ENCODE measurements at regions not wholly inside any gene's neighbourhood (a gene's known extent, or its start where the extent isn't known, plus 50 kb on each side); places are given as distances from the start of the nearest gene placed in this dataset.

DNA sequence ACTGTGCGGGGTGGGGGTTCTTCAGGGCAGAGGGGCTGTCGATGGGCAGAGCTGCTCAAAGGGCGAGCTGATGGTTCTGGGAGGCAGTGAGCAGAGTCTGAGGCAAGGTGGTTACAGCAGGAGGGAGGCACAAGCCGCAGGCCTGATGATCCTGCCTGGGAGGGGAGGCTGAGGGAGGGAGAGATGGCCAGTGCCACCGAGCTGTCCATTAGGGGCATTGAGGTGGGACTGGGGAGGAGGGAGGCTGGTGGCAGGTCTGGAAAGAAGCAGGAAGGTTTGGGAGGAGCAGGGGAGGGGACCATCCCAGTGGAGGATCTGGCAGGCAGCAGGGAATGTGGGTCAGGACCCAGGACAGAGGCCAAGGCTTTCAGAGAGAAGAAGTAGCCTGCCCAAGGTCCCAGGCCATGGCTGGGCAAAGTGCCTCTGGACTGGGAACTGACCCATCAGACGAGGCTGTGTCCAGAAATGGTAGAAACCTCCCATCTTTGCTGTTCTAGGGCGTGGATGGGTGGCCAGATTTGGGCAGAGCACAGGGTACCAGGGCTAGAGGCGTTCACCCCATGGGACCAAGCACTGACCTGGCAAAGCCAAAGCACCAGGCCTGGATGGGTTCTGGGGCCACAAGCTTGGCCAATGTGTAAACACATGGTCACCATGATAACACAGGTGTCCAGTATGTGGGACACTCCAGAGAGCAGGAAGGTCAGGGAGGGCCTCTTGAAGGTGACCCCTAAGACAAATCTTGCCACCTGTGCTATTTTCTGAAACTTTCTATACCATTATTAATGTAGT is 55.5 kb downstream of the INHBB start:
- TF ChIP-seq CTCF (IDR thresholded peaks at IDR 0.05) (no peak), POLR2AphosphoS5 (IDR thresholded peaks at IDR 0.05; ENCODE audit: insufficient read depth in 1 of 2, low read depth in 1 of 2) (no peak), POLR2A (IDR thresholded peaks at IDR 0.05) (no peak)
- H3K27ac ChIP-seq: no peak overlapping the region
- no peak overlapping the region for H3K4me3 ChIP-seq
- no peak for DNase-seq (ENCODE audit: extremely low spot score in 2 of 2)
- no peaks in the 10 kb centered on the region for H3K27me3 ChIP-seq
- intact Hi-C loops (cut with DNase I): no loop called here
- no peaks in the 10 kb centered on the region for H3K36me3 ChIP-seq
- H3K4me1 ChIP-seq: no peaks in the 10 kb centered on the region
- no peaks in the 10 kb centered on the region for H3K9me3 ChIP-seq

DNA sequence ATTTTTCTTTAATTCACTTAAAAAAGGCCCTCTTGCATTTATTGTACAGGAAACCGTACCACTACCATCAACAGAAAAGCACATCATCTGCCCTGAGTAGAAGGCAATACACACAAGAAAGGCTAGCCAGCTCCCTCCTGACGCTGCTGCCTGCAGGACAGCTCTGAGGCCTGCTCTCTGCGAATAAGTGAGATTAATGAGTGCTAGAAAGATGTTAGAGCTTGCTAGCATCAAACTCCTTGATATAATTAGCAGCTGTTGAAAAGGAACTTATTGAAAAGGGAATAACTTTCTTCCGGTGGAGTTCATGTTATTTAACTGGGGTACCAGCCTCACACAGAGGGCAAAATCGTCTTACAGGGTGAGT is 56.1 kb downstream of the INHBB start:
- Histone ChIP-seq H3K27me3 (no peaks in the 10 kb centered on the region), H3K9me3 (no peaks in the 10 kb centered on the region), H3K36me3 (no peaks in the 10 kb centered on the region), H3K4me3 (no peak overlapping the region), H3K4me1 (no peaks in the 10 kb centered on the region), H3K27ac (no peak overlapping the region)
- no peak for TF ChIP-seq CTCF (IDR thresholded peaks at IDR 0.05)
- intact Hi-C loops (cut with DNase I): no loop called here
- DNase-seq (ENCODE audit: extremely low spot score in 2 of 2): no peak

DNA sequence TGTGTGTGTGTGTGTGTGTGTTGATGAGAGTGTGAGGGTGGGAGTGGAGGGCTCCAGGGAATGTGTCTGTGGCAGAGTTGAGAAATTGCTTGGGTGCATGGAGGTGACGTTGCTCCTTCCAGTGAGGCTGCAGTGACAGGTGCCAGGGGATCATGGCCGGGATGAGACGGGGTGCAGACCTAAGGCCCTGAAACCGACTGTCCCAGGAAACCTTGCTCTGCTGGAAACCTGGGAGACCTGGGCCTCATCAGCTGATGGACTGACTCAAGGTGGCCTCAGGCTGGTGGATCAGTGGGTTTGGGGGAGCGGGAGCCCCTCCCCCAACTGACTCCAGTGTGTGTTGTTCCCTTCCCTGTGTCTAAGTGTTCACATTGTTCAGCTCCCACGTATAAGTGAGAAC is 56.6 kb downstream of the INHBB start:
- Histone ChIP-seq H3K4me3 (no peak overlapping the region), H3K36me3 (no peaks in the 10 kb centered on the region), H3K27me3 (no peaks in the 10 kb centered on the region), H3K27ac (no peak overlapping the region), H3K4me1 (no peaks in the 10 kb centered on the region), H3K9me3 (no peaks in the 10 kb centered on the region)
- TF ChIP-seq POLR2A (IDR thresholded peaks at IDR 0.05) (no peak), POLR2AphosphoS5 (IDR thresholded peaks at IDR 0.05; ENCODE audit: insufficient read depth in 1 of 2, low read depth in 1 of 2) (no peak), CTCF (IDR thresholded peaks at IDR 0.05) (no peak)
- no peak for DNase-seq (ENCODE audit: extremely low spot score in 2 of 2)
- intact Hi-C loops (cut with DNase I): no loop called here

- intact Hi-C loops (cut with DNase I): no loop called here
- no peak overlapping the region for H3K4me3 ChIP-seq
- H3K27me3 ChIP-seq: no peaks in the 10 kb centered on the region
- no peaks in the 10 kb centered on the region for H3K9me3 ChIP-seq
- DNase-seq (ENCODE audit: extremely low spot score in 2 of 2): no peak
- no peak for TF ChIP-seq CTCF (IDR thresholded peaks at IDR 0.05)
- TF ChIP-seq POLR2AphosphoS5 (IDR thresholded peaks at IDR 0.05; ENCODE audit: insufficient read depth in 1 of 2, low read depth in 1 of 2): no peak
- no peak for TF ChIP-seq POLR2A (IDR thresholded peaks at IDR 0.05)
- H3K36me3 ChIP-seq: no peaks in the 10 kb centered on the region
- H3K4me1 ChIP-seq: no peaks in the 10 kb centered on the region
- no peak overlapping the region for H3K27ac ChIP-seq
Observed at GRCh38 chr2:120403261-120403660, 57.3 kb downstream of the INHBB start.

DNA sequence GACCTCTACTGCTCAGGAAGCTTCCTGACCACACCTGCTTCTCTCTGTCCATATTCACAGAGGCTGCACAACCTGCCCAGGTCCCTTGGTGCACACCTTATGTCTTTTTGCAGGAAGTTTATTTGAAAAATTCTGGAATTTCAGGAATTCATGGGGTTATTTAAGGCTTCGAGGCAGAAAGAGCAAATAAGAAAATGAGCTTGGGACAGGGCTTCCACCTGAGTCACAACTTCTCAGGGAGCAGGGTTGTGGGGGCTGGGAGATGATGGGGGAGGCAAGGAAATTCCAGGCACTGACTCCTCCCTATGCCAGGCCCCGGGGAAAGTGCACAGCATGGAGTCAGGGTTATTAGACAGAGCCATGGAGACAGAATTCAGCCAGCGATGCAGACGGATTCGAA is 57.7 kb downstream of the INHBB start:
- no peaks in the 10 kb centered on the region for H3K4me1 ChIP-seq
- intact Hi-C loops (cut with DNase I): no loop called here
- no peaks in the 10 kb centered on the region for H3K27me3 ChIP-seq
- no peaks in the 10 kb centered on the region for H3K9me3 ChIP-seq
- no peak for DNase-seq (ENCODE audit: extremely low spot score in 2 of 2)
- H3K36me3 ChIP-seq: no peaks in the 10 kb centered on the region
- TF ChIP-seq POLR2A (IDR thresholded peaks at IDR 0.05): no peak
- TF ChIP-seq POLR2AphosphoS5 (IDR thresholded peaks at IDR 0.05; ENCODE audit: insufficient read depth in 1 of 2, low read depth in 1 of 2): no peak
- no peak for TF ChIP-seq CTCF (IDR thresholded peaks at IDR 0.05)
- H3K27ac ChIP-seq: no peak overlapping the region
- H3K4me3 ChIP-seq: no peak overlapping the region

All from vagina (tissue), 2 donors.